Gastroesophageal sphincter (tissue), 3 donors: ENCODE measurements at regions not wholly inside any gene's neighbourhood (a gene's known extent, or its start where the extent isn't known, plus 50 kb on each side); places are given as distances from the start of the nearest gene placed in this dataset.

Source experiments
- CTCF ChIP-seq, 4 experiments: fragments of 200-600 bp in 2 of 4; fragments of 450-650 bp in 2 of 4; sonication (generic) in 1 of 4; IDR thresholded peaks; one replicate each; pipeline ENCODE4 v1.5.1; 2017 to 2019; ENCODE audit warnings: antibody characterized with exemption in 4 of 4, mild to moderate bottlenecking in 2 of 4, moderate library complexity in 2 of 4
- EP300 ChIP-seq: sonication (generic); formaldehyde crosslinking; IDR thresholded peaks from one replicate; pipeline ENCODE4 v1.6.1; 2017; ENCODE audit warnings: antibody characterized with exemption, mild to moderate bottlenecking

GRCh38 chr3:181561139-181562031 is 150.3 kb upstream of the SOX2 start:
- TF ChIP-seq EP300 (no peak), CTCF (IDR thresholded peaks at IDR 0.05) (no peak)
